Liver (tissue), 8 donors: ENCODE measurements at regions not wholly inside any gene's neighbourhood (a gene's known extent, or its start where the extent isn't known, plus 50 kb on each side); places are given as distances from the start of the nearest gene placed in this dataset.

ENCODE experiments used
- DNase-seq: peaks from one replicate; pipeline ENCODE4 v3.0.0-alpha.2; 2017; ENCODE audit warnings: low spot score
- H3K27ac ChIP-seq, 2 donors: one replicate each; pipeline ENCODE4 v1.7.0; 2013; ENCODE audit warnings: inconsistent platforms in 2 of 2, low read length in 2 of 2, control low read depth in 1 of 2, low read depth in 1 of 2, mild to moderate bottlenecking in 1 of 2
- H3K27me3 ChIP-seq, 4 donors: one replicate each; pipeline versions ENCODE4 v1.6.1 to v1.7.0; 2013; ENCODE audit warnings: low read length in 3 of 4, inconsistent platforms in 1 of 4, mild to moderate bottlenecking in 1 of 4, moderate library complexity in 1 of 4; ENCODE audit not compliant: control insufficient read depth in 4 of 4, insufficient read depth in 4 of 4
- H3K36me3 ChIP-seq, 4 donors: one replicate each; pipeline versions ENCODE4 v1.6.1 to v1.7.0; 2013; ENCODE audit warnings: low read length in 3 of 4, mild to moderate bottlenecking in 3 of 4, low read depth in 1 of 4, moderate library complexity in 1 of 4; ENCODE audit not compliant: control insufficient read depth in 4 of 4, insufficient read depth in 3 of 4
- H3K4me1 ChIP-seq, 4 donors: one replicate each; pipeline versions ENCODE4 v1.6.1 to v1.7.0; 2013; ENCODE audit warnings: low read length in 3 of 4, mild to moderate bottlenecking in 3 of 4, moderate library complexity in 1 of 4; ENCODE audit not compliant: control insufficient read depth in 4 of 4, insufficient read depth in 4 of 4
- H3K4me3 ChIP-seq, 3 donors: one replicate each; pipeline versions ENCODE4 v1.6.1 to v1.7.0; 2013; ENCODE audit warnings: low read length in 3 of 3, control low read depth in 1 of 3, low read depth in 1 of 3, mild to moderate bottlenecking in 1 of 3
- H3K9ac ChIP-seq, 2 donors: one replicate each; pipeline ENCODE4 v1.7.0; 2013; ENCODE audit warnings: low read length in 2 of 2, mild to moderate bottlenecking in 2 of 2, moderate library complexity in 2 of 2, control low read depth in 1 of 2, low read depth in 1 of 2
- H3K9me3 ChIP-seq, 4 donors: one replicate each; pipeline versions ENCODE4 v1.6.1 to v1.7.0; 2013; ENCODE audit warnings: low read length in 3 of 4; ENCODE audit not compliant: control insufficient read depth in 4 of 4
- ATF3 ChIP-seq: IDR thresholded peaks from 2 replicates; pipeline ENCODE4 v1.6.1; 2016; ENCODE audit warnings: antibody characterized with exemption
- EGR1 ChIP-seq, 2 donors: IDR thresholded peaks; 2 replicates each; pipeline ENCODE4 v1.6.1; 2016 to 2018; ENCODE audit warnings: antibody characterized with exemption in 2 of 2, low read depth in 2 of 2
- FOXA1 ChIP-seq: IDR thresholded peaks from 2 replicates; pipeline ENCODE4 v1.6.1; 2016; ENCODE audit warnings: antibody characterized with exemption
- FOXA2 ChIP-seq: IDR thresholded peaks from 2 replicates; pipeline ENCODE4 v1.6.1; 2016; ENCODE audit warnings: antibody characterized with exemption
- GABPA ChIP-seq, 2 donors: IDR thresholded peaks in 1 of 2; conservative IDR thresholded peaks in 1 of 2; 2 replicates each; pipeline ENCODE4 v1.6.1; 2016; ENCODE audit warnings: antibody characterized with exemption in 2 of 2, mild to moderate bottlenecking in 1 of 2, moderate library complexity in 1 of 2
- HNF4A ChIP-seq, 2 donors: conservative IDR thresholded peaks; 2 replicates each; pipeline ENCODE4 v1.6.1; 2016; ENCODE audit warnings: antibody characterized with exemption in 2 of 2, mild to moderate bottlenecking in 2 of 2
- HNF4G ChIP-seq: IDR thresholded peaks from 2 replicates; pipeline ENCODE4 v1.6.1; 2016; ENCODE audit warnings: antibody characterized with exemption
- JUND ChIP-seq, 2 donors: IDR thresholded peaks; 2 replicates each; pipeline ENCODE4 v1.6.1; 2016; ENCODE audit warnings: antibody characterized with exemption in 2 of 2
- NR2F2 ChIP-seq: IDR thresholded peaks from 2 replicates; pipeline ENCODE4 v1.6.1; 2016; ENCODE audit warnings: antibody characterized with exemption
- RAD21 ChIP-seq, 2 donors: IDR thresholded peaks; 2 replicates each; pipeline ENCODE4 v1.6.1; 2016; ENCODE audit warnings: antibody characterized with exemption in 2 of 2, mild to moderate bottlenecking in 2 of 2
- RXRA ChIP-seq, 2 donors: IDR thresholded peaks; 2 replicates each; pipeline ENCODE4 v1.6.1; 2017 to 2018; ENCODE audit warnings: antibody characterized with exemption in 2 of 2, mild to moderate bottlenecking in 1 of 2
- SP1 ChIP-seq: IDR thresholded peaks from 2 replicates; pipeline ENCODE4 v1.6.1; 2018; ENCODE audit warnings: antibody characterized with exemption, mild to moderate bottlenecking
- TAF1 ChIP-seq: conservative IDR thresholded peaks from 2 replicates; pipeline ENCODE4 v1.6.1; 2016; ENCODE audit warnings: antibody characterized with exemption, mild to moderate bottlenecking
- YY1 ChIP-seq: IDR thresholded peaks from 2 replicates; pipeline ENCODE4 v1.6.1; 2016; ENCODE audit warnings: antibody characterized with exemption, mild to moderate bottlenecking
- ZBTB33 ChIP-seq: IDR thresholded peaks from 2 replicates; pipeline ENCODE4 v1.6.1; 2016; ENCODE audit warnings: antibody characterized with exemption
- WGBS: extraction: QIAGEN DNeasy Blood & Tissue Kit; methylation state at CpG from one replicate; pipeline ENCODE4 v1.1.7; 2013; 5-methylcytosine and 5-hydroxymethylcytosine counted together
- TF ChIP-seq, protein P1 (sequence below): IDR thresholded peaks from 2 replicates; pipeline ENCODE4 v1.6.1; 2016; ENCODE audit warnings: antibody characterized with exemption, mild to moderate bottlenecking
- TF ChIP-seq, protein P2 (sequence below): IDR thresholded peaks from 2 replicates; pipeline ENCODE4 v1.6.1; 2016; ENCODE audit warnings: antibody characterized with exemption
- TF ChIP-seq, protein P3 (sequence below): fragments of 150-350 bp; IDR thresholded peaks from 2 replicates; pipeline ENCODE4 v1.5.1; 2017; ENCODE audit warnings: improper control_type of control experiment, low read depth, low read length; ENCODE audit not compliant: missing input control
- donor health status: healthy.
- donor health status: healthy.
- donor health status: healthy.
- donor health status: healthy.
- donor health status: healthy.

GRCh38 chr11:22431106-22431505, 92.9 kb downstream of the SLC17A6 start:
- peaks cover 0 to 10% (median 2%) of the 10 kb centered on the region in 4 donors for H3K4me1 ChIP-seq
- H3K27me3 ChIP-seq = peaks cover 0 to 6% (median 3%) of the 10 kb centered on the region in 4 donors
- H3K9me3 ChIP-seq = no peaks in the 10 kb centered on the region
- DNase-seq = no peak
- TF ChIP-seq HNF4A (conservative IDR thresholded peaks at IDR 0.05) = no peak
- no peak for TF ChIP-seq HNF4G
- TF ChIP-seq FOXA2 = no peak
- TF ChIP-seq, protein P1, sequence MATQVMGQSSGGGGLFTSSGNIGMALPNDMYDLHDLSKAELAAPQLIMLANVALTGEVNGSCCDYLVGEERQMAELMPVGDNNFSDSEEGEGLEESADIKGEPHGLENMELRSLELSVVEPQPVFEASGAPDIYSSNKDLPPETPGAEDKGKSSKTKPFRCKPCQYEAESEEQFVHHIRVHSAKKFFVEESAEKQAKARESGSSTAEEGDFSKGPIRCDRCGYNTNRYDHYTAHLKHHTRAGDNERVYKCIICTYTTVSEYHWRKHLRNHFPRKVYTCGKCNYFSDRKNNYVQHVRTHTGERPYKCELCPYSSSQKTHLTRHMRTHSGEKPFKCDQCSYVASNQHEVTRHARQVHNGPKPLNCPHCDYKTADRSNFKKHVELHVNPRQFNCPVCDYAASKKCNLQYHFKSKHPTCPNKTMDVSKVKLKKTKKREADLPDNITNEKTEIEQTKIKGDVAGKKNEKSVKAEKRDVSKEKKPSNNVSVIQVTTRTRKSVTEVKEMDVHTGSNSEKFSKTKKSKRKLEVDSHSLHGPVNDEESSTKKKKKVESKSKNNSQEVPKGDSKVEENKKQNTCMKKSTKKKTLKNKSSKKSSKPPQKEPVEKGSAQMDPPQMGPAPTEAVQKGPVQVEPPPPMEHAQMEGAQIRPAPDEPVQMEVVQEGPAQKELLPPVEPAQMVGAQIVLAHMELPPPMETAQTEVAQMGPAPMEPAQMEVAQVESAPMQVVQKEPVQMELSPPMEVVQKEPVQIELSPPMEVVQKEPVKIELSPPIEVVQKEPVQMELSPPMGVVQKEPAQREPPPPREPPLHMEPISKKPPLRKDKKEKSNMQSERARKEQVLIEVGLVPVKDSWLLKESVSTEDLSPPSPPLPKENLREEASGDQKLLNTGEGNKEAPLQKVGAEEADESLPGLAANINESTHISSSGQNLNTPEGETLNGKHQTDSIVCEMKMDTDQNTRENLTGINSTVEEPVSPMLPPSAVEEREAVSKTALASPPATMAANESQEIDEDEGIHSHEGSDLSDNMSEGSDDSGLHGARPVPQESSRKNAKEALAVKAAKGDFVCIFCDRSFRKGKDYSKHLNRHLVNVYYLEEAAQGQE = no peak
- no peak for TF ChIP-seq YY1
- TF ChIP-seq JUND (IDR thresholded peaks at IDR 0.05) = no peak
- TF ChIP-seq, protein P2, sequence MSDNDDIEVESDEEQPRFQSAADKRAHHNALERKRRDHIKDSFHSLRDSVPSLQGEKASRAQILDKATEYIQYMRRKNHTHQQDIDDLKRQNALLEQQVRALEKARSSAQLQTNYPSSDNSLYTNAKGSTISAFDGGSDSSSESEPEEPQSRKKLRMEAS = no peak
- no peak for TF ChIP-seq FOXA1
- no peak for TF ChIP-seq RXRA (IDR thresholded peaks at IDR 0.05)
- no peak for TF ChIP-seq SP1
- TF ChIP-seq EGR1 (IDR thresholded peaks at IDR 0.05; ENCODE audit: low read depth in 2 of 2) = no peak
- no peak for TF ChIP-seq GABPA (IDR thresholded peaks at IDR 0.05 in 1 of 2, conservative IDR thresholded peaks at IDR 0.05 in 1 of 2)
- TF ChIP-seq, protein P3, sequence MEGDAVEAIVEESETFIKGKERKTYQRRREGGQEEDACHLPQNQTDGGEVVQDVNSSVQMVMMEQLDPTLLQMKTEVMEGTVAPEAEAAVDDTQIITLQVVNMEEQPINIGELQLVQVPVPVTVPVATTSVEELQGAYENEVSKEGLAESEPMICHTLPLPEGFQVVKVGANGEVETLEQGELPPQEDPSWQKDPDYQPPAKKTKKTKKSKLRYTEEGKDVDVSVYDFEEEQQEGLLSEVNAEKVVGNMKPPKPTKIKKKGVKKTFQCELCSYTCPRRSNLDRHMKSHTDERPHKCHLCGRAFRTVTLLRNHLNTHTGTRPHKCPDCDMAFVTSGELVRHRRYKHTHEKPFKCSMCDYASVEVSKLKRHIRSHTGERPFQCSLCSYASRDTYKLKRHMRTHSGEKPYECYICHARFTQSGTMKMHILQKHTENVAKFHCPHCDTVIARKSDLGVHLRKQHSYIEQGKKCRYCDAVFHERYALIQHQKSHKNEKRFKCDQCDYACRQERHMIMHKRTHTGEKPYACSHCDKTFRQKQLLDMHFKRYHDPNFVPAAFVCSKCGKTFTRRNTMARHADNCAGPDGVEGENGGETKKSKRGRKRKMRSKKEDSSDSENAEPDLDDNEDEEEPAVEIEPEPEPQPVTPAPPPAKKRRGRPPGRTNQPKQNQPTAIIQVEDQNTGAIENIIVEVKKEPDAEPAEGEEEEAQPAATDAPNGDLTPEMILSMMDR = no peak
- no peak for TF ChIP-seq RAD21 (IDR thresholded peaks at IDR 0.05)
- TF ChIP-seq ATF3 = no peak
- no peak for TF ChIP-seq NR2F2
- TF ChIP-seq TAF1 = no peak
- TF ChIP-seq ZBTB33 = no peak
- no peaks in the 10 kb centered on the region for H3K36me3 ChIP-seq
- 89% methylated on average over 3 of the region's 3 CpGs for WGBS
- no peak overlapping the region for H3K27ac ChIP-seq
- H3K4me3 ChIP-seq = no peak overlapping the region
- H3K9ac ChIP-seq = no peak overlapping the region
